Panc1 (cell line): ENCODE measurements at regions not wholly inside any gene's neighbourhood (a gene's known extent, or its start where the extent isn't known, plus 50 kb on each side); places are given as distances from the start of the nearest gene placed in this dataset.

Experiments used
- POLR2AphosphoS5 ChIP-seq: IDR thresholded peaks from 2 replicates; pipeline ENCODE4 v1.6.1; 2012; ENCODE audit warnings: mild to moderate bottlenecking, low read depth, low read length, moderate library complexity
- TF ChIP-seq, protein P1 (sequence below): fragments of 450-650 bp; IDR thresholded peaks from 2 replicates; pipeline ENCODE4 v1.5.1; 2017; ENCODE audit warnings: mild to moderate bottlenecking
- TF ChIP-seq, protein P2 (sequence below), 2 experiments: IDR thresholded peaks; 2 replicates each; pipeline ENCODE4 v1.6.1; 2011 to 2012; ENCODE audit warnings: low read depth in 2 of 2, control low read depth in 1 of 2, low read length in 1 of 2, mild to moderate bottlenecking in 1 of 2, moderate library complexity in 1 of 2; ENCODE audit not compliant: insufficient read depth in 1 of 2

DNA sequence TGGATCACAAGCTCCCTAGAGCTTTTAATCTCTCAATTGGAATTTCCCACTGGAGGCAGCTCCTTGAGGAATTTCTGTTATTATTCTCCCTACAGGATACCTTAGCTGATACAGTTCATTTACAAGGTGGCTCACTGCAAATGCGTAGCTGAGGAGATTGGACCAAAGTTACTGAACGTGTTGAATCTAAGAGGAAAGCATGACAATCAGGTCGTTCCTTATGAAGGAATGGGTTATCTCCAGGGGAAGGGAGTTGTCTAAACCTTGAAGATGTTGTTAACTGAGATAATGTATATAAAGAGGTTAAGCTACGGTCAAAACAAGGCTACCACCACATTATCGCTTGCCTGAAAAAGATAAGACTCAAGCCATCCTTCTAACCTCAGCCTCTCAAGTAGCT, 105.8 kb upstream of the TBX3 start:
- TF ChIP-seq, protein P1, sequence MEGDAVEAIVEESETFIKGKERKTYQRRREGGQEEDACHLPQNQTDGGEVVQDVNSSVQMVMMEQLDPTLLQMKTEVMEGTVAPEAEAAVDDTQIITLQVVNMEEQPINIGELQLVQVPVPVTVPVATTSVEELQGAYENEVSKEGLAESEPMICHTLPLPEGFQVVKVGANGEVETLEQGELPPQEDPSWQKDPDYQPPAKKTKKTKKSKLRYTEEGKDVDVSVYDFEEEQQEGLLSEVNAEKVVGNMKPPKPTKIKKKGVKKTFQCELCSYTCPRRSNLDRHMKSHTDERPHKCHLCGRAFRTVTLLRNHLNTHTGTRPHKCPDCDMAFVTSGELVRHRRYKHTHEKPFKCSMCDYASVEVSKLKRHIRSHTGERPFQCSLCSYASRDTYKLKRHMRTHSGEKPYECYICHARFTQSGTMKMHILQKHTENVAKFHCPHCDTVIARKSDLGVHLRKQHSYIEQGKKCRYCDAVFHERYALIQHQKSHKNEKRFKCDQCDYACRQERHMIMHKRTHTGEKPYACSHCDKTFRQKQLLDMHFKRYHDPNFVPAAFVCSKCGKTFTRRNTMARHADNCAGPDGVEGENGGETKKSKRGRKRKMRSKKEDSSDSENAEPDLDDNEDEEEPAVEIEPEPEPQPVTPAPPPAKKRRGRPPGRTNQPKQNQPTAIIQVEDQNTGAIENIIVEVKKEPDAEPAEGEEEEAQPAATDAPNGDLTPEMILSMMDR: no peak
- TF ChIP-seq, protein P2, sequence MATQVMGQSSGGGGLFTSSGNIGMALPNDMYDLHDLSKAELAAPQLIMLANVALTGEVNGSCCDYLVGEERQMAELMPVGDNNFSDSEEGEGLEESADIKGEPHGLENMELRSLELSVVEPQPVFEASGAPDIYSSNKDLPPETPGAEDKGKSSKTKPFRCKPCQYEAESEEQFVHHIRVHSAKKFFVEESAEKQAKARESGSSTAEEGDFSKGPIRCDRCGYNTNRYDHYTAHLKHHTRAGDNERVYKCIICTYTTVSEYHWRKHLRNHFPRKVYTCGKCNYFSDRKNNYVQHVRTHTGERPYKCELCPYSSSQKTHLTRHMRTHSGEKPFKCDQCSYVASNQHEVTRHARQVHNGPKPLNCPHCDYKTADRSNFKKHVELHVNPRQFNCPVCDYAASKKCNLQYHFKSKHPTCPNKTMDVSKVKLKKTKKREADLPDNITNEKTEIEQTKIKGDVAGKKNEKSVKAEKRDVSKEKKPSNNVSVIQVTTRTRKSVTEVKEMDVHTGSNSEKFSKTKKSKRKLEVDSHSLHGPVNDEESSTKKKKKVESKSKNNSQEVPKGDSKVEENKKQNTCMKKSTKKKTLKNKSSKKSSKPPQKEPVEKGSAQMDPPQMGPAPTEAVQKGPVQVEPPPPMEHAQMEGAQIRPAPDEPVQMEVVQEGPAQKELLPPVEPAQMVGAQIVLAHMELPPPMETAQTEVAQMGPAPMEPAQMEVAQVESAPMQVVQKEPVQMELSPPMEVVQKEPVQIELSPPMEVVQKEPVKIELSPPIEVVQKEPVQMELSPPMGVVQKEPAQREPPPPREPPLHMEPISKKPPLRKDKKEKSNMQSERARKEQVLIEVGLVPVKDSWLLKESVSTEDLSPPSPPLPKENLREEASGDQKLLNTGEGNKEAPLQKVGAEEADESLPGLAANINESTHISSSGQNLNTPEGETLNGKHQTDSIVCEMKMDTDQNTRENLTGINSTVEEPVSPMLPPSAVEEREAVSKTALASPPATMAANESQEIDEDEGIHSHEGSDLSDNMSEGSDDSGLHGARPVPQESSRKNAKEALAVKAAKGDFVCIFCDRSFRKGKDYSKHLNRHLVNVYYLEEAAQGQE (IDR thresholded peaks at IDR 0.05; ENCODE audit: insufficient read depth in 1 of 2, low read depth in 2 of 2, low read length in 1 of 2): no peak
- TF ChIP-seq POLR2AphosphoS5: no peak
